WTC11 (cell line): ENCODE measurements at regions not wholly inside any gene's neighbourhood (a gene's known extent, or its start where the extent isn't known, plus 50 kb on each side); places are given as distances from the start of the nearest gene placed in this dataset.

Source experiments
- ATAC-seq: fragments of 200-7000 bp; cut with Tn5 transposase; 2 replicates; pipeline ENCODE4 v1.10.0; 2021; ENCODE audit warnings: mild to moderate bottlenecking, moderate library complexity
- CTCF ChIA-PET: fragments of 300-600 bp; sonication (Branson Sonifier 250); formaldehyde crosslinking; loops from one replicate; lab custom pipeline; 2021; ENCODE audit warnings: antibody characterized with exemption; lab: Charles Lee
- POLR2A ChIA-PET: fragments of 350-600 bp; sonication (Branson Sonifier 250); formaldehyde crosslinking; loops from one replicate; lab custom pipeline; 2021; ENCODE audit warnings: antibody characterized with exemption; lab: Charles Lee
- DNase-seq: peaks from one replicate; pipeline ENCODE4 v3.0.0; 2021; ENCODE audit warnings: low spot score
- H3K27ac Mint-ChIP-seq: 2 replicates; pipeline ENCODE4 v1.8.0; 2021; ENCODE audit warnings: mixed read lengths
- H3K27me3 Mint-ChIP-seq: 2 replicates; pipeline ENCODE4 v1.8.0; 2021; ENCODE audit warnings: low read depth, mild to moderate bottlenecking, moderate library complexity, mixed read lengths
- H3K36me3 Mint-ChIP-seq: 2 replicates; pipeline ENCODE4 v1.8.0; 2021; ENCODE audit warnings: mixed read lengths
- H3K4me1 Mint-ChIP-seq: 2 replicates; pipeline ENCODE4 v1.8.0; 2022; ENCODE audit warnings: mixed read lengths
- H3K4me3 Mint-ChIP-seq: 2 replicates; pipeline ENCODE4 v1.8.0; 2021; ENCODE audit warnings: mild to moderate bottlenecking, moderate library complexity, mixed read lengths
- H3K9me3 Mint-ChIP-seq: 2 replicates; pipeline ENCODE4 v1.8.0; 2021; ENCODE audit warnings: mixed read lengths
- ATF1 ChIP-seq: sonication (generic); formaldehyde crosslinking; IDR thresholded peaks from 2 replicates; pipeline ENCODE4 v1.8.1; 2023; ENCODE audit warnings: mild to moderate bottlenecking, moderate library complexity, missing genetic modification reagents
- EMX1 ChIP-seq: fragments of 250-450 bp; sonication (Bioruptor Pico); IDR thresholded peaks from 2 replicates; pipeline ENCODE4 v1.8.0; 2021; ENCODE audit warnings: mild to moderate bottlenecking
- ETV6 ChIP-seq: sonication (generic); formaldehyde crosslinking; IDR thresholded peaks from 2 replicates; pipeline ENCODE4 v1.8.1; 2022; ENCODE audit warnings: mild to moderate bottlenecking, missing genetic modification reagents
- FOXJ3 ChIP-seq: sonication (generic); formaldehyde crosslinking; IDR thresholded peaks from 2 replicates; pipeline ENCODE4 v1.9.0; 2021; ENCODE audit warnings: missing genetic modification reagents, mild to moderate bottlenecking, borderline replicate concordance
- GABPB1 ChIP-seq: sonication (generic); formaldehyde crosslinking; IDR thresholded peaks from 2 replicates; pipeline ENCODE4 v1.8.1; 2023; ENCODE audit warnings: mild to moderate bottlenecking, missing genetic modification reagents
- GRHL2 ChIP-seq: fragments of 250-450 bp; sonication (Bioruptor Pico); IDR thresholded peaks from 2 replicates; pipeline ENCODE4 v1.8.0; 2022; ENCODE audit warnings: mild to moderate bottlenecking, moderate library complexity; ENCODE audit not compliant: insufficient replicate concordance, severe bottlenecking
- HMGXB4 ChIP-seq: sonication (generic); formaldehyde crosslinking; IDR thresholded peaks from 2 replicates; pipeline ENCODE4 v1.8.1; 2023; ENCODE audit warnings: mild to moderate bottlenecking, moderate library complexity, missing genetic modification reagents
- IRF1 ChIP-seq: sonication (generic); formaldehyde crosslinking; IDR thresholded peaks from 2 replicates; pipeline ENCODE4 v1.8.0; 2023; ENCODE audit warnings: missing genetic modification reagents
- NFATC4 ChIP-seq: fragments of 250-450 bp; sonication (Bioruptor Pico); IDR thresholded peaks from 2 replicates; pipeline ENCODE4 v1.9.0; 2021; ENCODE audit warnings: mild to moderate bottlenecking
- OVOL2 ChIP-seq: fragments of 250-450 bp; sonication (Bioruptor Pico); IDR thresholded peaks from 2 replicates; pipeline ENCODE4 v1.9.0; 2021; ENCODE audit warnings: mild to moderate bottlenecking, borderline replicate concordance
- PREB ChIP-seq: sonication (generic); formaldehyde crosslinking; IDR thresholded peaks from 2 replicates; pipeline ENCODE4 v1.8.1; 2022; ENCODE audit warnings: mild to moderate bottlenecking, missing genetic modification reagents, moderate library complexity, borderline replicate concordance
- SMAD4 ChIP-seq: sonication (generic); formaldehyde crosslinking; IDR thresholded peaks from 2 replicates; pipeline ENCODE4 v1.8.0; 2022; ENCODE audit warnings: mild to moderate bottlenecking, missing genetic modification reagents
- SOX15 ChIP-seq: fragments of 250-450 bp; sonication (Bioruptor Pico); IDR thresholded peaks from 2 replicates; pipeline ENCODE4 v1.9.0; 2021; ENCODE audit warnings: mild to moderate bottlenecking
- USF2 ChIP-seq: sonication (generic); formaldehyde crosslinking; IDR thresholded peaks from 2 replicates; pipeline ENCODE4 v1.8.1; 2023; ENCODE audit warnings: mild to moderate bottlenecking, missing genetic modification reagents, moderate library complexity
- ZBTB21 ChIP-seq: sonication (generic); formaldehyde crosslinking; IDR thresholded peaks from 2 replicates; pipeline ENCODE4 v1.8.1; 2023; ENCODE audit warnings: mild to moderate bottlenecking, missing genetic modification reagents, borderline replicate concordance
- ZBTB43 ChIP-seq: sonication (generic); formaldehyde crosslinking; IDR thresholded peaks from 2 replicates; pipeline ENCODE4 v1.8.1; 2023; ENCODE audit warnings: mild to moderate bottlenecking, missing genetic modification reagents
- ZNF219 ChIP-seq: sonication (generic); formaldehyde crosslinking; IDR thresholded peaks from 2 replicates; pipeline ENCODE4 v1.8.0; 2023; ENCODE audit warnings: missing genetic modification reagents, mild to moderate bottlenecking, borderline replicate concordance
- ZNF263 ChIP-seq: sonication (generic); formaldehyde crosslinking; IDR thresholded peaks from 2 replicates; pipeline ENCODE4 v1.8.1; 2022; ENCODE audit warnings: low read depth, mild to moderate bottlenecking, moderate library complexity, missing genetic modification reagents
- ZNF317 ChIP-seq: sonication (generic); formaldehyde crosslinking; IDR thresholded peaks from 2 replicates; pipeline ENCODE4 v1.8.1; 2023; ENCODE audit warnings: low read depth, mild to moderate bottlenecking, moderate library complexity, missing genetic modification reagents, borderline replicate concordance
- ZNF423 ChIP-seq: fragments of 250-450 bp; sonication (Bioruptor Pico); IDR thresholded peaks from 2 replicates; pipeline ENCODE4 v2.1.2; 2022; ENCODE audit warnings: mild to moderate bottlenecking, moderate library complexity

- Mint-ChIP-seq H3K4me3 (no peak overlapping the region), H3K36me3 (no peaks in the 10 kb centered on the region), H3K4me1 (peaks cover 30% of the 10 kb centered on the region), H3K9me3 (no peaks in the 10 kb centered on the region), H3K27ac (no peak overlapping the region), H3K27me3 (no peaks in the 10 kb centered on the region)
- ChIA-PET CTCF (no interaction called here), POLR2A (no interaction called here)
- DNase-seq: no peak
- TF ChIP-seq USF2 (CRISPR knock-in tag): no peak
- no peak for TF ChIP-seq PREB (CRISPR knock-in tag)
- no peak for TF ChIP-seq ZNF317 (CRISPR knock-in tag)
- no peak for TF ChIP-seq HMGXB4 (CRISPR knock-in tag)
- no peak for ATAC-seq
Observed at GRCh38 chr3:82413171-82413570, 651.7 kb upstream of the GBE1 start.

- ATAC-seq (peak; percentile 65), DNase-seq (peak; percentile 18)
- Mint-ChIP-seq H3K9me3 (no peaks in the 10 kb centered on the region), H3K27ac (no peak overlapping the region), H3K36me3 (no peaks in the 10 kb centered on the region), H3K4me3 (no peak overlapping the region), H3K4me1 (peaks cover 14% of the 10 kb centered on the region), H3K27me3 (no peaks in the 10 kb centered on the region)
- ChIA-PET POLR2A (no interaction called here), CTCF (no interaction called here)
- TF ChIP-seq ZBTB43 (CRISPR knock-in tag) (no peak), ZNF263 (no peak), GABPB1 (CRISPR knock-in tag) (no peak), FOXJ3 (CRISPR knock-in tag) (no peak), ZNF219 (CRISPR knock-in tag) (no peak), IRF1 (CRISPR knock-in tag) (no peak), OVOL2 (CRISPR knock-in tag) (no peak), GRHL2 (CRISPR knock-in tag) (no peak), ZNF423 (no peak), HMGXB4 (CRISPR knock-in tag) (no peak), EMX1 (CRISPR knock-in tag) (no peak), PREB (CRISPR knock-in tag) (no peak), SOX15 (no peak), ETV6 (CRISPR knock-in tag) (no peak), NFATC4 (CRISPR knock-in tag) (no peak), SMAD4 (CRISPR knock-in tag) (no peak), ATF1 (CRISPR knock-in tag) (no peak), ZBTB21 (CRISPR knock-in tag) (no peak)
Observed at GRCh38 chr3:82410366-82410765, 648.9 kb upstream of the GBE1 start.
